Mammary epithelial cell (primary cell): ENCODE measurements at regions not wholly inside any gene's neighbourhood (a gene's known extent, or its start where the extent isn't known, plus 50 kb on each side); places are given as distances from the start of the nearest gene placed in this dataset.

Experiments used
- EZH2 ChIP-seq: IDR thresholded peaks from 2 replicates; pipeline ENCODE4 v1.6.1; 2012; ENCODE audit warnings: low read length, inconsistent platforms, borderline replicate concordance
- TF ChIP-seq, protein P1 (sequence below), 2 donors: IDR thresholded peaks in 1 of 2; conservative IDR thresholded peaks in 1 of 2; 2 replicates each; pipeline ENCODE4 v1.5.1; 2011 to 2012; ENCODE audit warnings: inconsistent platforms in 2 of 2, low read length in 2 of 2, mild to moderate bottlenecking in 2 of 2, control low read depth in 1 of 2, low read depth in 1 of 2; ENCODE audit not compliant: insufficient read depth in 1 of 2; ENCODE audit errors: extremely low read depth in 1 of 2

DNA sequence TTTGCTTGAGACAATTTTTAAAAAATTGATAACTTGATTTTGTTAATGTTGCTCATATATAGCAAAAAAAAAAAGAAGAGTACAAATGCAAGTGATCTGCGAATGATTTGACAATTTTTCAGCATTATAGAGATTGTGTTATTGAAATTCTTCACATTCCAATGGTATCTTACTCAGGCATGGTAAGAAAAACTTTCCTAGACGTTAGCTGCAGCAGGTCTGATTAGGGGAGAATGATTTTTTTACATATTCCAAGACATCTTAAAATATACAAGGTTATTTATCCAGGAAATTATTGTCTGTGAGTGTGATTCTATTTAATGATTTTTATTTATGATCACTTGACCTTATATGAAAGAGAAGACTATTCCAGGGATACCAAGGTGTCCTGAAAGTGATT, 361.9 kb downstream of the MAT2B start:
- TF ChIP-seq, protein P1, sequence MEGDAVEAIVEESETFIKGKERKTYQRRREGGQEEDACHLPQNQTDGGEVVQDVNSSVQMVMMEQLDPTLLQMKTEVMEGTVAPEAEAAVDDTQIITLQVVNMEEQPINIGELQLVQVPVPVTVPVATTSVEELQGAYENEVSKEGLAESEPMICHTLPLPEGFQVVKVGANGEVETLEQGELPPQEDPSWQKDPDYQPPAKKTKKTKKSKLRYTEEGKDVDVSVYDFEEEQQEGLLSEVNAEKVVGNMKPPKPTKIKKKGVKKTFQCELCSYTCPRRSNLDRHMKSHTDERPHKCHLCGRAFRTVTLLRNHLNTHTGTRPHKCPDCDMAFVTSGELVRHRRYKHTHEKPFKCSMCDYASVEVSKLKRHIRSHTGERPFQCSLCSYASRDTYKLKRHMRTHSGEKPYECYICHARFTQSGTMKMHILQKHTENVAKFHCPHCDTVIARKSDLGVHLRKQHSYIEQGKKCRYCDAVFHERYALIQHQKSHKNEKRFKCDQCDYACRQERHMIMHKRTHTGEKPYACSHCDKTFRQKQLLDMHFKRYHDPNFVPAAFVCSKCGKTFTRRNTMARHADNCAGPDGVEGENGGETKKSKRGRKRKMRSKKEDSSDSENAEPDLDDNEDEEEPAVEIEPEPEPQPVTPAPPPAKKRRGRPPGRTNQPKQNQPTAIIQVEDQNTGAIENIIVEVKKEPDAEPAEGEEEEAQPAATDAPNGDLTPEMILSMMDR (conservative IDR thresholded peaks at IDR 0.05 in 1 of 2, IDR thresholded peaks at IDR 0.05 in 1 of 2; ENCODE audit: extremely low read depth in 1 of 2, insufficient read depth in 1 of 2, low read depth in 1 of 2, low read length in 2 of 2): no peak
- no peak for TF ChIP-seq EZH2
